Gastrocnemius medialis (tissue), 4 donors: ENCODE measurements at regions not wholly inside any gene's neighbourhood (a gene's known extent, or its start where the extent isn't known, plus 50 kb on each side); places are given as distances from the start of the nearest gene placed in this dataset.

ENCODE experiments used
- ATAC-seq, 2 donors: fragments of 150-250 bp; one replicate each; pipeline ENCODE4 v1.9.1; 2016
- DNase-seq, 2 donors: peaks; one replicate each; pipeline ENCODE4 v3.0.0-alpha.2; 2019
- H3K27ac ChIP-seq, 4 donors: fragments of 200-600 bp; sonication (generic); 1 replicate in 1 of 4; 2 replicates in 3 of 4; pipeline ENCODE4 v1.5.1; 2016 to 2018; ENCODE audit warnings: mild to moderate bottlenecking in 2 of 4, moderate library complexity in 1 of 4
- H3K27me3 ChIP-seq, 3 donors: fragments of 200-600 bp; sonication (generic) in 2 of 3; 1 replicate in 1 of 3; 2 replicates in 2 of 3; pipeline versions ENCODE4 v1.5.1 to v1.6.0; 2016 to 2019; ENCODE audit warnings: mild to moderate bottlenecking in 1 of 3, moderate library complexity in 1 of 3
- H3K36me3 ChIP-seq, 2 donors: fragments of 200-600 bp; sonication (generic) in 1 of 2; one replicate each; pipeline ENCODE4 v1.5.1; 2017 to 2018
- H3K4me1 ChIP-seq, 2 donors: fragments of 200-600 bp; sonication (generic) in 1 of 2; one replicate each; pipeline ENCODE4 v1.5.1; 2016 to 2017; ENCODE audit warnings: mild to moderate bottlenecking in 2 of 2
- H3K4me3 ChIP-seq, 4 donors: fragments of 200-600 bp; sonication (generic) in 3 of 4; 1 replicate in 1 of 4; 2 replicates in 3 of 4; pipeline ENCODE4 v1.5.1; 2016 to 2019; ENCODE audit warnings: mild to moderate bottlenecking in 2 of 4
- H3K9me3 ChIP-seq, 3 donors: fragments of 200-600 bp; sonication (generic) in 2 of 3; 1 replicate in 1 of 3; 2 replicates in 2 of 3; pipeline ENCODE4 v1.5.1; 2016 to 2019
- CTCF ChIP-seq, 5 experiments: fragments of 450-650 bp in 3 of 5; fragments of 200-600 bp in 2 of 5; sonication (generic) in 2 of 5; IDR thresholded peaks in 4 of 5; conservative IDR thresholded peaks in 1 of 5; 1 replicate in 4 of 5; 2 replicates in 1 of 5; pipeline ENCODE4 v1.5.1; 2016 to 2019; ENCODE audit warnings: antibody characterized with exemption in 5 of 5, mild to moderate bottlenecking in 3 of 5, moderate library complexity in 3 of 5
- POLR2A ChIP-seq, 2 donors: fragments of 450-650 bp; IDR thresholded peaks; one replicate each; pipeline ENCODE4 v1.6.1; 2017; ENCODE audit warnings: antibody characterized with exemption in 2 of 2, mild to moderate bottlenecking in 2 of 2, moderate library complexity in 2 of 2
- in situ Hi-C, 4 donors: fragments of 200-750 bp; cut with MboI; loops; one replicate each; pipeline versions ENCODE4 v1.15.0 to v1.8.0; 2017; ENCODE audit warnings: low sequenced_read_pairs in 4 of 4
- intact Hi-C: fragments of 100-400 bp; cut with DNase I; formaldehyde crosslinking; loops from one replicate; pipeline ENCODE4 v1.15.1; 2023; ENCODE audit warnings: low total_unique reads

GRCh38 chr20:54716790-54717189, 241.4 kb downstream of the DOK5 start:
- H3K27ac ChIP-seq = no peak overlapping the region
- no peak for TF ChIP-seq CTCF (IDR thresholded peaks at IDR 0.05 in 4 of 5, conservative IDR thresholded peaks at IDR 0.05 in 1 of 5)
- TF ChIP-seq POLR2A (IDR thresholded peaks at IDR 0.05) = no peak
- H3K27me3 ChIP-seq = no peaks in the 10 kb centered on the region
- intact Hi-C loops = no loop called here
- no peak for ATAC-seq
- no peak overlapping the region for H3K4me3 ChIP-seq
- in situ Hi-C loops = no loop called here
- DNase-seq = no peak
- no peaks in the 10 kb centered on the region for H3K36me3 ChIP-seq
- H3K4me1 ChIP-seq = no peaks in the 10 kb centered on the region
- H3K9me3 ChIP-seq = no peaks in the 10 kb centered on the region

DNA sequence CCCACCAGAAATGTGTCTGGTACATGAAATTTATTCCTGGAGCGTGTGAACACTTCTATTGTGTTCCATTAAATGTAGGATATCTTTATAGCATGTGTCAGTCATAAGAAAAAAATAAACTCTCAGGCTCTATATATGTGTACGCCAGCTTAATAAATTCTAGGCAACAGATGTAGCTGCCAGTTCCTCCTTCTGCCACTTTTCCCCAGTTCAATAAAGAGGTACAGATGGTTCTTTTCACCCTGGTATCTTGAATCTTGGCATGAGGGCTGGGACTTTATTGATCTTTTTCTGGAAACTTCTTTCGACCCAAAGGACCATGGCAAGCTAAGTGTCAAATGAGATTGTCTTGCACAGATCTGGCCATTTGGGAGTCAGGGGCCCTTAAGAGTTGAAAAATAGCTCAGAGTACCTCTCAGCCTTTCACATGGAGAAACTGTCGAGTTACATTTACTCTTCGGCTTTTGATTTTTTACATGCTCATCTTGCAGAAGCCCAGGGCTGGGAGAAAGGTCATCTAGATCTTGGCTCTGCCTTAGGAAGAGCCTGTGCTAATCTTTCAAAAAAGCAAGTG, 240.9 kb downstream of the DOK5 start:
- no peaks in the 10 kb centered on the region for H3K36me3 ChIP-seq
- in situ Hi-C loops = no loop called here
- intact Hi-C loops = no loop called here
- ATAC-seq (no peak), DNase-seq (no peak)
- H3K4me3 ChIP-seq = no peak overlapping the region
- no peak for TF ChIP-seq POLR2A (IDR thresholded peaks at IDR 0.05)
- no peaks in the 10 kb centered on the region for H3K4me1 ChIP-seq
- no peaks in the 10 kb centered on the region for H3K27me3 ChIP-seq
- H3K27ac ChIP-seq = no peak overlapping the region
- no peaks in the 10 kb centered on the region for H3K9me3 ChIP-seq

- Histone ChIP-seq H3K4me1 (no peaks in the 10 kb centered on the region), H3K9me3 (no peaks in the 10 kb centered on the region), H3K36me3 (no peaks in the 10 kb centered on the region), H3K27me3 (no peaks in the 10 kb centered on the region), H3K27ac (no peak overlapping the region), H3K4me3 (no peak overlapping the region)
- intact Hi-C loops (no loop called here), in situ Hi-C loops (no loop called here)
- ATAC-seq (no peak), DNase-seq (no peak)
- TF ChIP-seq POLR2A (IDR thresholded peaks at IDR 0.05) (no peak), CTCF (IDR thresholded peaks at IDR 0.05 in 4 of 5, conservative IDR thresholded peaks at IDR 0.05 in 1 of 5) (no peak)
These were observed 239.4 kb downstream of the DOK5 start for GRCh38 chr20:54714817-54715216.

DNA sequence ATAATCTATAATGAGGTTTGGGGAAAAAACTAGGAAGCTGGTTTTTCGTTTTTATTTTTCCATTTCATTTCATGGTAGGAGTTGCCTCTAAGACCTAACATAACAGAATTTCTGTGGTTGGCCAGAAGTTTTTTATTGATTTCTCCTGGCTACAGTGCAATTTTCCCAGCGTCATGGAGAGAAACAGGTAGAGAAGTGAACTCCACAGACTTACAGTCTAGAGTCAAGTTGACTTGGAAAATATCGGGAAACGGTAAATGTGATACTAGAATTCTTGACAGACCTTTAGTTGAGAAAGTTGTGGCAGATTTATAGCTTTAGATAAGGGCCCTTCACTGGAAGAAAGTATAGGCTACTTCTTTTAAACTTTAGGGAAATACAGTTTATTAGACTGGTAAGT, 238.3 kb downstream of the DOK5 start:
- H3K4me3 ChIP-seq = no peak overlapping the region
- no peaks in the 10 kb centered on the region for H3K27me3 ChIP-seq
- H3K27ac ChIP-seq = no peak overlapping the region
- H3K36me3 ChIP-seq = no peaks in the 10 kb centered on the region
- no peak for TF ChIP-seq CTCF (IDR thresholded peaks at IDR 0.05 in 4 of 5, conservative IDR thresholded peaks at IDR 0.05 in 1 of 5)
- H3K9me3 ChIP-seq = no peaks in the 10 kb centered on the region
- DNase-seq (no peak), ATAC-seq (no peak)
- intact Hi-C loops = no loop called here
- H3K4me1 ChIP-seq = no peaks in the 10 kb centered on the region
- in situ Hi-C loops = no loop called here

DNA sequence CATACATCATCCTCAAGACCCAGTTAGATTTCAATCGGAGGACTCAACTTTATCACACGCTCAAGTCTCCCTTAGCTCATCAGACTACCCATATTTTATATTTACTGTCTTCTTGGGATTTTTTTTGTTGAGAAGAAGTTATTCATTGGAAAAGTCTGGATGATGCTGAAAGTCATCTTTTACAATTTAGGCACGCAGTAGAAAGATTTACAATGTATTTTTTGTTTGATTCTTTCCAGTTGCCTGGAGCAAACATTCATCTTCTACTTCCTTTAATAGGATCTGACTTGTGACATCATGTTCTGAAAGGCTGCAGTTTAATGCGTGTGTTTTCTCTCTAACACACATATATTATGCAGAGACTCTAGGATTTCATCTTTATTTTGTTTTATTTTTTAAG, 235.7 kb downstream of the DOK5 start:
- H3K9me3 ChIP-seq = no peaks in the 10 kb centered on the region
- TF ChIP-seq CTCF (IDR thresholded peaks at IDR 0.05 in 4 of 5, conservative IDR thresholded peaks at IDR 0.05 in 1 of 5) = no peak
- TF ChIP-seq POLR2A (IDR thresholded peaks at IDR 0.05) = no peak
- in situ Hi-C loops = no loop called here
- intact Hi-C loops = no loop called here
- no peaks in the 10 kb centered on the region for H3K4me1 ChIP-seq
- no peak for DNase-seq
- ATAC-seq = no peak
- no peak overlapping the region for H3K4me3 ChIP-seq
- H3K27me3 ChIP-seq = no peaks in the 10 kb centered on the region
- H3K36me3 ChIP-seq = no peaks in the 10 kb centered on the region
- H3K27ac ChIP-seq = no peak overlapping the region
